ENCODE measurements at regions not wholly inside any gene's neighbourhood (a gene's known extent, or its start where the extent isn't known, plus 50 kb on each side); places are given as distances from the start of the nearest gene placed in this dataset.

GRCh38 chr10:28812384-28813372 lies 135.4 kb downstream of the BAMBI start:
- TF ChIP-seq E2F8 (IDR thresholded peaks at IDR 0.05; ENCODE audit: low read depth, partially characterized antibody) (no peak), EP300 (IDR thresholded peaks at IDR 0.05; ENCODE audit: borderline replicate concordance in 1 of 2, control insufficient read depth in 1 of 2, low read depth in 2 of 2, low read length in 2 of 2) (no peak), GABPA (IDR thresholded peaks at IDR 0.05; ENCODE audit: low read depth) (no peak), CTCF (IDR thresholded peaks at IDR 0.05 in 2 of 3, conservative IDR thresholded peaks at IDR 0.05 in 1 of 3; ENCODE audit: control insufficient read depth in 2 of 3, extremely low read depth in 1 of 3, insufficient read depth in 1 of 3, low read depth in 3 of 3, low read length in 3 of 3) (no peak), POLR2AphosphoS5 (IDR thresholded peaks at IDR 0.05; ENCODE audit: low read length) (no peak), KDM1A (IDR thresholded peaks at IDR 0.05; ENCODE audit: borderline replicate concordance) (no peak), SIN3A (IDR thresholded peaks at IDR 0.05; ENCODE audit: low read depth, low read length) (no peak), POLR2AphosphoS2 (IDR thresholded peaks at IDR 0.05; ENCODE audit: low read depth, low read length) (no peak), ZBTB4 (CRISPR knock-in tag; IDR thresholded peaks at IDR 0.05) (no peak), POLR2A (IDR thresholded peaks at IDR 0.05; ENCODE audit: low read depth, low read length) (no peak), TARDBP (IDR thresholded peaks at IDR 0.05; ENCODE audit: borderline replicate concordance) (no peak)

All from GM12878 (cell line).